Hematopoietic multipotent progenitor cell treated with erythropoietin and hydrocortisone succinate and interleukin-3 and kit ligand, for 4 days (in vitro differentiated cells): ENCODE measurements at regions not wholly inside any gene's neighbourhood (a gene's known extent, or its start where the extent isn't known, plus 50 kb on each side); places are given as distances from the start of the nearest gene placed in this dataset.
A peak's percentile ranks its signal among the peaks of the same experiment; 100 is the strongest.

Experiments used
- DNase-seq: peaks from one replicate; pipeline ENCODE4 v3.0.0-alpha.2; 2015

DNA sequence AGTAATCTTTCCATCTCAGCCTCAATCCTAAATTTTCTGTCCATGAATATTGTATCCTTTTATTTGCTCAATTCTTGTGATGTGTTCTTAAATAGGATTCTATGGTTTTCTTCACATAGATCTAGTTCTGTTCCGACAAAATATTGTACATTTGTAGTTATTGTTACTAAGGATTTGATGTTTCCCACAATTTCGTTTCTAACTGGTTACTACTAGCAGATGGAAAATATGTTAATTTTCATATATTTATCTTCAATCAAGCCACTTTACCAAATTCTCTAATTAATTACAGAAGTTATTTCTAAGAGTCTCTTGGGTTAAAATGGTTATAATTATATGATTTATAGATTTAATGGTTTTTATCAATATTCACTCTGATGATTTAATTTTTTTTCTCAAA is 60.3 kb downstream of the SEC61B start:
- DNase-seq: no peak

GRCh38 chr9:99285965-99286364 is 63.9 kb downstream of the SEC61B start:
- DNase-seq: no peak

GRCh38 chr9:99286536-99286935 is 64.5 kb downstream of the SEC61B start:
- peak; percentile 32 for DNase-seq

DNA sequence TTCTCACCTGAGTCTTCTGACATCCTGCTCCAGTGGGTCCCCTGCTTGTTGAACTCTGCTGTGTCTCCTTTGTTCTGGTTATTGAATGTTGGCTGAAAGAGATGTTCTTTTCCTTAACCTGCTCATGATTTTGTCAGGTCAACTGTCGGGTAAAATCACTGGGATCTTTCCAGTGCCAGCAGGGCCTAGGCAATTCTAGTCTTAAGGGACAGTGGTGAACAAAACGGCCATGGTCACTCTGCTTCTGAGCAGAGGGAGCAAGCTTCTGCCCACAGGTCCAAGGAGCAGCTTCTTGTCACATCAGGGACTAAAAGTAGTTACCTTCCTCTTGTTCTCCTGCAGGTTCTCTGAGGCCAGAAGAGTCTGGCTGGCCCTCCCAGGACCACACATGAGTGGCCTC is 65.6 kb downstream of the SEC61B start:
- no peak for DNase-seq

DNA sequence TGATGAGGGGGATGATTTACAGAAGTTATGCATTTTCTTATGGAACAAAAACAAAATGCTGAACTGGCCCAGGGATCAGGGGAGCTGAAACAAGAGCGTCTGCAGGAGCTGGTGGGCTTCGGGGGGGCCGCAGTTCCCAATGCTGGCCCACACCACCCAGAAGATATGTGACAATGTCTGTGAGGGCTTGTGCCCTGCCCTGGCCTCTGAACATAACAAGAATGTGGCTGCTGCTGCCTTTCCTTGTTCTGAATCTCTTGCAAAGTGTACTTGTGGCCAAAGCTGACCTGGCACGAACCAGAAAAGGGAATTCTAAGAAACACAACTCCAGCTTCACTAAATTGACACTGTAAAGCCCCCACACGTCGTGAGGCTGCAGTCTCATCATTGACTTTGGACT is 66.7 kb downstream of the SEC61B start:
- DNase-seq: no peak

DNA sequence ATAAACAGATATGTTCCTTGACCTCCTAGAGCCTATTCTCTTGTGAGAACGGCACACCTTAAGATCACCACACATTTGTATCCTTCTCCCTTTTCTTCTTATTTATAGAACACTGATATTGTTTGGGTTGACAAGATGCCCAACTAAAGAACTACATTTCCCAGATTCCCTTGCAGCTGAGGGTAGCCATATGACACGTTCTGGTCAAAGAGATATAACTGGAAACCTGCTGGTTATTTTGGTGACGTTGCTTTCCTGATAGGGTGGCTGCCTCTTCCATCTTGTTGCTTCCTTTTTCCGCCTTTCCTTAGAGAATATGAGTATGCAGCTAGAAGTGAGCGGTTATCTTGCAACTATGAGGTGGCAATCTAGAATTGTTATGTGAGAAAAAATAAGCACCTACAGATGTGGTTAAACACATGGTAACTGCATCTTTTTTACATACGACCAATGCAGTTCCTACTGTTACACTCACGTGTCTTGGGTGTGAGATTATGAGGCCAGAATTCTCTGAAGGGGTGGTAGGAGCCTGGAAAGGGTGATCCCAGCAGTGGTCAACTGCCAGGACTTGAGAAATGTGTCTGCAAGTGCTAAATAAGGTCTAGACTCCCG is 72.9 kb downstream of the SEC61B start:
- peak; percentile 41 for DNase-seq

DNA sequence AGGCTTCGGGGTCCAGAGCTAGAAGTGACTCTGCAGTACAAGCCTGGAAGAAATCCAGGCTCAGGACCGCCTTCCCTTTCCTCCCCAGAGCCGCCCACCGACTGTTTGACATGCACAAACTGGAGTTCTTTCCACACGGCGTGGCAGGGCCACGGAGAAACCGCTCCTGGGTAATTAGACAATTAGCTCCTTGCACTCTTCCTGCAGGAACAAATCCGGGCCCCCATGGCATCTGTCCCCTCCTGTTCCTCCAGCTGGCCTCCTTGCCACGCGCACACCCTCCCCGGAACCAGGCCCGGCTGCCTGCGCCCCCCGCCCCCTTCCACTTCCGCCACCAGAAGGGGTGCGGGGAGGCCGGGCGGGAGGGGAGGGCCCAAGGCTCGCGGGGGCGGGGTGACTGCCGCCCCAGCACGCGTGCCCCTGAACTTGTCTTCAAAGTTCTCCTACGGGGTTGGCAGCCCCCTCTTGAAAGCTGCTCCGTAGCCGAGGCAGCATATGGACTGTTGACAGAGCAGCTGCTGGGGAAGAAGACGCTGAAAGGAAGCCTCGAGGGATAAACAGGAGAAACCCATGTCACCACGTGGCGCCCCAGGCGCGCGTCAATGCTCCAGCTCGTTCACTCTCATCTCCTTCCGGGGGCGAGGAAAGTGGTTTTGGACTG is 74.3 kb downstream of the SEC61B start:
- peak; percentile 28 for DNase-seq

DNA sequence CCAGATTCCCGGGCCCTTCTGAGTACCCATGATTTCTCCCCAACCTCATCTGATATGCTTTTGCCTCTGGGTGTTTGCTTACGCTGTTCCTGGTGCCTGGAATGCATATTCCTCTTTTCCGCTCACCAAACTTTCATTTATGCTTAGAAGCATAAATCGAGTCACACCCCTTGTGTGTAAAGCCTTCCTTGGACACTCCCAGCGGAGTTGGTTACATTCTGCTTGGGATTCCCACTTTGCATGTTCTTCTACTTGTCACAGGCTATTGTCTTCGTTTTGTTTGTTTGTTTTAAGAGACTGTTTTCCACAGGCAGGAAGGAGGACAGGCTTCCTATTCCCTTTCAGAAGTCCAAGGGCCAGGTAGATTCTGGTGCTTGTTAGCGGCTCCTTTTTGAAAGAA is 76.5 kb downstream of the SEC61B start:
- no peak for DNase-seq

GRCh38 chr9:99299211-99300102 is 77.4 kb downstream of the SEC61B start:
- peak; percentile 47 for DNase-seq

- DNase-seq: no peak
These were observed 78.0 kb downstream of the SEC61B start for GRCh38 chr9:99300103-99300439.

GRCh38 chr9:99300603-99301002 is 78.5 kb downstream of the SEC61B start:
- no peak for DNase-seq

- DNase-seq: no peak
These were observed 81.1 kb downstream of the SEC61B start for GRCh38 chr9:99303177-99303576.

GRCh38 chr9:99305124-99305523 is 83.0 kb downstream of the SEC61B start:
- no peak for DNase-seq

DNA sequence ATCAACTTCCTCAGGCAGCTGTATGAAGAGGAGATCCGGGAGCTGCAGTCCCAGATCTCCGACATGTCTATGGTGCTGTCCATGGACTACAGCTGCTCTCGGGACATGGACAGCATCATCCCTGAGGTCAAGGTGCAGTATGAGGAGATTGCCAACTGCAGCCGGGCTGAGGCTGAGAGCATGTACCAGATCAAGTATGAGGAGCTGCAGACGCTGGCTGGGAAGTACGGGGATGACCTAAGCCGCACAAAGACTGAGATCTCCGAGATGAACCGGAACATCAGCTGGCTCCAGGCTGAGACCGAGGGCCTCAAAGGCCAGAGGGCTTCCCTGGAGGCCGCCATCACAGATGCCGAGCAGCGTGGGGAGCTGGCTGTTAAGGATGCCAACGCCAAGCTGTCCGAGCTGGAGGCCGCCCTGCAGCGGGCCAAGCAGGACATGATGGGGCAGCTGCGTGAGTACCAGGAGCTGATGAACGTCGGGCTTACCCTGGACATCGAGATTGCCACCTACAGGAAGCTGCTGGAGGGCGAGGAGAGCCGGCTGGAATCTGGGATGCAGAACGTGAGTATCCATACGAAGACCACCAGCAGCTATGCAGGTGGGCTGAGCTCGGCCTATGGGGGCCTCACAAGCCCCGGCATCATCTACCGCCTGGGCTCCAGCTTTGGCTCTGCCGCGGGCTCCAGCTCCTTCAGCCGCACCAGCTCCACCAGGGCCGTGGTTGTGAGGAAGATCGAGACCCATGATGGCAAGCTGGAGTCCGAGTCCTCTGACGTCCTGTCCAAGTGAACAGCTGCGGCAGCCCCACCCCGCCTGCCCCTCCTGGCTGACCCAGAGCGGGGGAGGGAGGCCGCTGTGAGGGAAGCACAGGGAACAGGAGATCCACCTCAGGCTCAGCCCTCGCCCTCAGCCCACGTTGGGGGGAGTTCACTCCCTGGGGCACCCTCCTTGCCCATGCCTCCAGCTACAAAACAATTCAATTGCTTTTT is 84.0 kb downstream of the SEC61B start:
- no peak for DNase-seq

DNA sequence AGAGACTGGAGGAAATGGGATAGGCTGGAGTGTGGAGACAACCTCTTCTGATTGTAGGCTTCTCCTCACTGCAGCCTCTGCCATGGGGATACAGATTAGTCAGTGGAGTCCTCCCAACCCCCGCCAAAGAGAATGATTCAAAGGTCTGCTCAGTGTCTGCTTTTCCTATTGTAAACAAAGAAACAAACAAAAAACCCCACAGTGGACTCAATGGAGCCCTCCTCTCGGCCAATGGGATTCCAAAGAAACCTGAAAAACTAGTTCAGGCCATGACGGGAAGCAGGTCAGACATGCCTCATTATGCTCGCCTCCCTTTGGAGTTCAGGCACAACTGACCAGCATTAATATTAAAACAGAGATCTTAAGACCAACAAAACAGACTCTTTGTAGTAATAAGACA is 85.8 kb downstream of the SEC61B start:
- DNase-seq: no peak

- no peak for DNase-seq
These were observed 87.3 kb downstream of the SEC61B start for GRCh38 chr9:99309141-99309939.

DNA sequence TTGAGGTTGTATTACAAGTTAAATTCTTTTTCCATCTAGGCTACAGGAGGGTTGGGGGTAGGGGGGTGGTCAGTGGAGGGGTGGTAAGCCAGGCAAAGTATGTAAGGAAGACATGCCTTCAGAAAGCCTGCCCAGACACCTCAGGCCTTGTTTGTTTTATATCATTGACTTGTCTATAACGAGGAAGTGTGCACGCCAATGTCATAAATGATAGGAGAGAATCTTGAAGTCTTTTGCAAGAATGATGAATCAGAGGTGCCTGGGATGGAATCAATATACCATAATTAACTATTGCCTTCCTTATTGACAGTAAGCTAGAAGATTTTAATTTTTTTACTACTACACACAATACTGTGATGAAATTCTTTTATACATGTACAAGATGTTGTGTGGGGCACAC is 90.7 kb downstream of the SEC61B start:
- no peak for DNase-seq

- no peak for DNase-seq
These were observed 97.0 kb downstream of the SEC61B start for GRCh38 chr9:99319048-99319447.

GRCh38 chr9:99322299-99322698 is 100.2 kb downstream of the SEC61B start:
- DNase-seq: no peak

GRCh38 chr9:99326112-99326916 is 104.2 kb downstream of the SEC61B start:
- peak; percentile 50 for DNase-seq

- DNase-seq: no peak
These were observed 104.8 kb downstream of the SEC61B start for GRCh38 chr9:99326917-99327189.
